ENCODE measurements at regions not wholly inside any gene's neighbourhood (a gene's known extent, or its start where the extent isn't known, plus 50 kb on each side); places are given as distances from the start of the nearest gene placed in this dataset.

DNA sequence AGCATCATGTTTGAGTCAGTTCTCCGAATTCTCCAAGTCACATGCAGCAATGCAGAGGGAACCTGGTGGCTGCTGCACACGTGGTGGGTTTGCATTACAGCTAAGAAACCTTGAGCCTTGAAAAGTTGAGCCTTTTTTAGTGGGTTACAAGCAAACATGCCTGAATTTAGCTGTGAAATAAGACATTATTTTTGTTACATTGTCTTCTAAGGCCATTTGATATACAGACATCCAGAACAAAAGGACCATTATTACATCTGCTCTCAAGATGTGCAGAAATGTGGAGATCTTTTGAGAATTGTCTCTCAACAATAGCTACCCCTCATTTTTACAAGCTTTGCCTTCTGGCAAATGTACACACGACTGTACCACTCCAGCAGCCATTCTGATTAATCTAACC lies 720.5 kb upstream of the SLC35B3 start:
- TF ChIP-seq EGR1 (IDR thresholded peaks at IDR 0.05), result no peak
- TF ChIP-seq EP300 (IDR thresholded peaks at IDR 0.05; ENCODE audit: borderline replicate concordance), result no peak
- TF ChIP-seq YY1 (IDR thresholded peaks at IDR 0.05; ENCODE audit: low read depth), result no peak
- TF ChIP-seq, protein P1, sequence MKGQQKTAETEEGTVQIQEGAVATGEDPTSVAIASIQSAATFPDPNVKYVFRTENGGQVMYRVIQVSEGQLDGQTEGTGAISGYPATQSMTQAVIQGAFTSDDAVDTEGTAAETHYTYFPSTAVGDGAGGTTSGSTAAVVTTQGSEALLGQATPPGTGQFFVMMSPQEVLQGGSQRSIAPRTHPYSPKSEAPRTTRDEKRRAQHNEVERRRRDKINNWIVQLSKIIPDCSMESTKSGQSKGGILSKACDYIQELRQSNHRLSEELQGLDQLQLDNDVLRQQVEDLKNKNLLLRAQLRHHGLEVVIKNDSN (IDR thresholded peaks at IDR 0.05), result no peak
- no peak for TF ChIP-seq TCF12 (IDR thresholded peaks at IDR 0.05; ENCODE audit: low read depth)
- TF ChIP-seq TAF1 (IDR thresholded peaks at IDR 0.05; ENCODE audit: low read depth), result no peak
- TF ChIP-seq CEBPB (IDR thresholded peaks at IDR 0.05), result no peak
- no peak for TF ChIP-seq TEAD4 (IDR thresholded peaks at IDR 0.05)
- no peak for TF ChIP-seq NFIC (IDR thresholded peaks at IDR 0.05)
- no peak for TF ChIP-seq ZBTB7A (IDR thresholded peaks at IDR 0.05; ENCODE audit: low read depth)
- TF ChIP-seq RAD21 (IDR thresholded peaks at IDR 0.05; ENCODE audit: low read depth), result no peak
- TF ChIP-seq CREB1 (IDR thresholded peaks at IDR 0.05; ENCODE audit: low read depth), result no peak
- no peak for TF ChIP-seq FOXM1 (IDR thresholded peaks at IDR 0.05; ENCODE audit: borderline replicate concordance, low read depth)
- TF ChIP-seq, protein P2, sequence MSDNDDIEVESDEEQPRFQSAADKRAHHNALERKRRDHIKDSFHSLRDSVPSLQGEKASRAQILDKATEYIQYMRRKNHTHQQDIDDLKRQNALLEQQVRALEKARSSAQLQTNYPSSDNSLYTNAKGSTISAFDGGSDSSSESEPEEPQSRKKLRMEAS (IDR thresholded peaks at IDR 0.05), result no peak
- TF ChIP-seq, protein P3, sequence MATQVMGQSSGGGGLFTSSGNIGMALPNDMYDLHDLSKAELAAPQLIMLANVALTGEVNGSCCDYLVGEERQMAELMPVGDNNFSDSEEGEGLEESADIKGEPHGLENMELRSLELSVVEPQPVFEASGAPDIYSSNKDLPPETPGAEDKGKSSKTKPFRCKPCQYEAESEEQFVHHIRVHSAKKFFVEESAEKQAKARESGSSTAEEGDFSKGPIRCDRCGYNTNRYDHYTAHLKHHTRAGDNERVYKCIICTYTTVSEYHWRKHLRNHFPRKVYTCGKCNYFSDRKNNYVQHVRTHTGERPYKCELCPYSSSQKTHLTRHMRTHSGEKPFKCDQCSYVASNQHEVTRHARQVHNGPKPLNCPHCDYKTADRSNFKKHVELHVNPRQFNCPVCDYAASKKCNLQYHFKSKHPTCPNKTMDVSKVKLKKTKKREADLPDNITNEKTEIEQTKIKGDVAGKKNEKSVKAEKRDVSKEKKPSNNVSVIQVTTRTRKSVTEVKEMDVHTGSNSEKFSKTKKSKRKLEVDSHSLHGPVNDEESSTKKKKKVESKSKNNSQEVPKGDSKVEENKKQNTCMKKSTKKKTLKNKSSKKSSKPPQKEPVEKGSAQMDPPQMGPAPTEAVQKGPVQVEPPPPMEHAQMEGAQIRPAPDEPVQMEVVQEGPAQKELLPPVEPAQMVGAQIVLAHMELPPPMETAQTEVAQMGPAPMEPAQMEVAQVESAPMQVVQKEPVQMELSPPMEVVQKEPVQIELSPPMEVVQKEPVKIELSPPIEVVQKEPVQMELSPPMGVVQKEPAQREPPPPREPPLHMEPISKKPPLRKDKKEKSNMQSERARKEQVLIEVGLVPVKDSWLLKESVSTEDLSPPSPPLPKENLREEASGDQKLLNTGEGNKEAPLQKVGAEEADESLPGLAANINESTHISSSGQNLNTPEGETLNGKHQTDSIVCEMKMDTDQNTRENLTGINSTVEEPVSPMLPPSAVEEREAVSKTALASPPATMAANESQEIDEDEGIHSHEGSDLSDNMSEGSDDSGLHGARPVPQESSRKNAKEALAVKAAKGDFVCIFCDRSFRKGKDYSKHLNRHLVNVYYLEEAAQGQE (IDR thresholded peaks at IDR 0.05; ENCODE audit: low read depth), result no peak

DNA sequence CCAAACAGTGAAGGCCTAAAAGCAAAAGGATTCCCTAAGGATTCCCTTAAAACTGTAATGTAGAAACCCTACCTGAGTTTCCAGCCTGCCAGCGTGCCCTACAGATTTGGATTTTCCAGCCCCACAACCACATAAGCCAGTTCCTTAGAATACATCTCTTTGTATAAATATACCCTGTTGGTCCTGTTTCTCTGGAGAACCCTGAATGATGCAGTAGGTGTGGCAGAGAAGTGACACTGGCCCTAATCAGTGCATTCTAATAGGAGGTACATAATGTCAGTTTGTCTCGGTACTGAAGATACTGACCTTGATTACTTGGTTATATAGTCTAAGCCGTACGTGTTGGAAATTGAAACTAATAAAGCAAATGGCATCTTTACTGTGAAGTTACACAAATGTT lies 707.8 kb upstream of the SLC35B3 start:
- TF ChIP-seq EGR1 (IDR thresholded peaks at IDR 0.05) (no peak), TCF12 (IDR thresholded peaks at IDR 0.05; ENCODE audit: low read depth) (no peak), CREB1 (IDR thresholded peaks at IDR 0.05; ENCODE audit: low read depth) (no peak), YY1 (IDR thresholded peaks at IDR 0.05; ENCODE audit: low read depth) (no peak), RAD21 (IDR thresholded peaks at IDR 0.05; ENCODE audit: low read depth) (no peak), TEAD4 (IDR thresholded peaks at IDR 0.05) (no peak), EP300 (IDR thresholded peaks at IDR 0.05; ENCODE audit: borderline replicate concordance) (no peak), CEBPB (IDR thresholded peaks at IDR 0.05) (no peak)
- TF ChIP-seq, protein P2 (IDR thresholded peaks at IDR 0.05), result no peak

GRCh38 chr6:9140951-9141460 lies 705.7 kb upstream of the SLC35B3 start:
- no peak for TF ChIP-seq TEAD4 (IDR thresholded peaks at IDR 0.05)
- no peak for TF ChIP-seq NFIC (IDR thresholded peaks at IDR 0.05)
- TF ChIP-seq CEBPB (IDR thresholded peaks at IDR 0.05), result no peak
- no peak for TF ChIP-seq TCF12 (IDR thresholded peaks at IDR 0.05; ENCODE audit: low read depth)
- no peak for TF ChIP-seq EP300 (IDR thresholded peaks at IDR 0.05; ENCODE audit: borderline replicate concordance)
- TF ChIP-seq EGR1 (IDR thresholded peaks at IDR 0.05), result no peak
- no peak for TF ChIP-seq RAD21 (IDR thresholded peaks at IDR 0.05; ENCODE audit: low read depth)
- TF ChIP-seq, protein P3 (IDR thresholded peaks at IDR 0.05; ENCODE audit: low read depth), result no peak
- no peak for TF ChIP-seq TAF1 (IDR thresholded peaks at IDR 0.05; ENCODE audit: low read depth)
- no peak for TF ChIP-seq YY1 (IDR thresholded peaks at IDR 0.05; ENCODE audit: low read depth)
- TF ChIP-seq, protein P1 (IDR thresholded peaks at IDR 0.05), result no peak
- no peak for TF ChIP-seq CREB1 (IDR thresholded peaks at IDR 0.05; ENCODE audit: low read depth)
- no peak for TF ChIP-seq FOXM1 (IDR thresholded peaks at IDR 0.05; ENCODE audit: borderline replicate concordance, low read depth)
- TF ChIP-seq, protein P2 (IDR thresholded peaks at IDR 0.05), result no peak
- no peak for TF ChIP-seq ZBTB7A (IDR thresholded peaks at IDR 0.05; ENCODE audit: low read depth)

DNA sequence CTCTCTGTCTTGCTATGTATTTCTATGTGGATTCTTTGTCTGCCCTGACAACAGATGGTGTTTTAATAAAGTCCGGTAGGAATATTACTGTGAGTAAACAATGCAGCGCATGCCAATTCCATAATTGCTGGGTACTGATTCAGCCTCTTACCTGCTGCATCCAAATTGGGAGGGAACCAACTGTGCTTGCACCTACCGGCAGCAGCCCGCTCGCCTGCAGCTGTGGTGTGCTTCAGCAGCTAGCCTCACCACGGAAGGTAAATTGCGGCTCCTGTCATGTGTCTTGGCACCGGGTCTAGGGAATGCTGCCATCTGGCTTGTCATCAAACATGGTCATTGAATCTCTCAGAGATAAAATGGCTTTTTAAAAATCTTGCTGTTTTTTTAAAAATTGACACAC lies 704.8 kb upstream of the SLC35B3 start:
- no peak for TF ChIP-seq TCF12 (IDR thresholded peaks at IDR 0.05; ENCODE audit: low read depth)
- TF ChIP-seq EGR1 (IDR thresholded peaks at IDR 0.05), result no peak
- TF ChIP-seq, protein P2 (IDR thresholded peaks at IDR 0.05), result no peak
- TF ChIP-seq CREB1 (IDR thresholded peaks at IDR 0.05; ENCODE audit: low read depth), result no peak
- TF ChIP-seq EP300 (IDR thresholded peaks at IDR 0.05; ENCODE audit: borderline replicate concordance), result no peak
- TF ChIP-seq TEAD4 (IDR thresholded peaks at IDR 0.05), result no peak
- no peak for TF ChIP-seq CEBPB (IDR thresholded peaks at IDR 0.05)
- TF ChIP-seq YY1 (IDR thresholded peaks at IDR 0.05; ENCODE audit: low read depth), result no peak
- TF ChIP-seq, protein P3 (IDR thresholded peaks at IDR 0.05; ENCODE audit: low read depth), result no peak
- TF ChIP-seq NFIC (IDR thresholded peaks at IDR 0.05), result no peak
- no peak for TF ChIP-seq RAD21 (IDR thresholded peaks at IDR 0.05; ENCODE audit: low read depth)
- TF ChIP-seq ZBTB7A (IDR thresholded peaks at IDR 0.05; ENCODE audit: low read depth), result no peak
- TF ChIP-seq TAF1 (IDR thresholded peaks at IDR 0.05; ENCODE audit: low read depth), result no peak
- TF ChIP-seq, protein P1 (IDR thresholded peaks at IDR 0.05), result no peak
- no peak for TF ChIP-seq FOXM1 (IDR thresholded peaks at IDR 0.05; ENCODE audit: borderline replicate concordance, low read depth)

All from Ishikawa (cell line).